B cell (primary cell): ENCODE measurements at regions not wholly inside any gene's neighbourhood (a gene's known extent, or its start where the extent isn't known, plus 50 kb on each side); places are given as distances from the start of the nearest gene placed in this dataset.

Source experiments
- ATAC-seq: fragments of 200-7000 bp; cut with Tn5 transposase; one replicate; pipeline ENCODE4 v1.10.0; 2021; ENCODE audit warnings: low read depth, mild to moderate bottlenecking, moderate number of reproducible peaks, moderate library complexity
- CTCF ChIA-PET: fragments of 350-600 bp; sonication (Branson Sonifier 250); formaldehyde crosslinking; loops from one replicate; lab custom pipeline; 2021; ENCODE audit warnings: antibody characterized with exemption, inconsistent platforms; lab: Charles Lee
- POLR2A ChIA-PET: fragments of 350-600 bp; sonication (Branson Sonifier 250); formaldehyde crosslinking; loops from one replicate; lab custom pipeline; 2021; ENCODE audit warnings: antibody characterized with exemption; lab: Charles Lee
- DNase-seq: peaks from one replicate; pipeline ENCODE4 v3.0.0; 2013
- H2AFZ ChIP-seq: 2 replicates; pipeline ENCODE4 v1.6.1; 2012; ENCODE audit warnings: mild to moderate bottlenecking, low read depth, low read length; ENCODE audit not compliant: insufficient read depth, poor library complexity, severe bottlenecking
- H3K27ac ChIP-seq, 2 donors: 1 replicate in 1 of 2; 2 replicates in 1 of 2; pipeline ENCODE4 v1.5.1; 2012 to 2013; ENCODE audit warnings: low read length in 2 of 2, mild to moderate bottlenecking in 2 of 2, moderate library complexity in 1 of 2
- H3K27me3 ChIP-seq, 4 experiments: fragments of 200-600 bp in 1 of 4; sonication (generic) in 1 of 4; replicated peaks in 1 of 4; 1 replicate in 2 of 4; 2 replicates in 2 of 4; pipeline versions ENCODE4 v1.6.1 to v1.7.0; 2013 to 2016; ENCODE audit warnings: low read length in 3 of 4, mild to moderate bottlenecking in 2 of 4, mixed read lengths in 1 of 4, moderate library complexity in 1 of 4; ENCODE audit not compliant: insufficient read depth in 4 of 4, control insufficient read depth in 3 of 4; ENCODE audit errors: control extremely low read depth in 1 of 4
- H3K36me3 ChIP-seq, 2 experiments: replicated peaks in 1 of 2; 1 replicate in 1 of 2; 2 replicates in 1 of 2; pipeline versions ENCODE4 v1.6.1 to v1.7.1; 2013; ENCODE audit warnings: low read length in 1 of 2; ENCODE audit not compliant: insufficient read depth in 2 of 2, control insufficient read depth in 1 of 2; ENCODE audit errors: control extremely low read depth in 1 of 2, extremely low read depth in 1 of 2
- H3K4me1 ChIP-seq, 2 donors: fragments of 200-600 bp in 1 of 2; sonication (generic) in 1 of 2; 1 replicate in 1 of 2; 2 replicates in 1 of 2; pipeline versions ENCODE4 v1.5.1 to v1.6.1; 2013 to 2017; ENCODE audit warnings: low read length in 2 of 2; ENCODE audit not compliant: control insufficient read depth in 2 of 2, insufficient read depth in 2 of 2
- H3K4me2 ChIP-seq: replicated peaks from 2 replicates; pipeline ENCODE3; 2012; ENCODE audit warnings: mild to moderate bottlenecking, low read depth, low read length; ENCODE audit not compliant: poor library complexity, severe bottlenecking
- H3K4me3 ChIP-seq, 5 experiments: fragments of 200-600 bp in 1 of 5; sonication (generic) in 1 of 5; 1 replicate in 3 of 5; 2 replicates in 2 of 5; pipeline versions ENCODE4 v1.5.1 to v1.7.0; 2011 to 2016; ENCODE audit warnings: low read length in 4 of 5, mild to moderate bottlenecking in 4 of 5, low read depth in 2 of 5, control low read depth in 1 of 5, moderate library complexity in 1 of 5; ENCODE audit not compliant: insufficient read depth in 1 of 5; ENCODE audit errors: control extremely low read depth in 1 of 5, extremely low read depth in 1 of 5
- H3K79me2 ChIP-seq: fragments of 200-600 bp; sonication (generic); one replicate; pipeline ENCODE4 v1.6.0; 2016; ENCODE audit warnings: low read length; ENCODE audit not compliant: control insufficient read depth, insufficient read depth
- H3K9ac ChIP-seq: fragments of 200-600 bp; sonication (generic); 2 replicates; pipeline ENCODE4 v1.6.1; 2017; ENCODE audit warnings: mild to moderate bottlenecking, low read length, moderate library complexity
- H3K9me3 ChIP-seq, 3 donors: one replicate each; pipeline versions ENCODE4 v1.6.1 to v1.7.1; 2013; ENCODE audit warnings: low read length in 2 of 3; ENCODE audit not compliant: control insufficient read depth in 2 of 3, insufficient read depth in 1 of 3; ENCODE audit errors: control extremely low read depth in 1 of 3
- H4K20me1 ChIP-seq: 2 replicates; pipeline ENCODE4 v1.6.0; 2012; ENCODE audit warnings: mild to moderate bottlenecking, low read length; ENCODE audit not compliant: insufficient read depth, control insufficient read depth, poor library complexity, severe bottlenecking
- H3K27ac Mint-ChIP-seq: one replicate; pipeline ENCODE4 v1.8.0; 2021; ENCODE audit warnings: mixed read lengths
- H3K27me3 Mint-ChIP-seq: one replicate; pipeline ENCODE4 v1.8.0; 2021; ENCODE audit warnings: mixed read lengths
- H3K4me1 Mint-ChIP-seq: one replicate; pipeline ENCODE4 v1.8.0; 2021; ENCODE audit warnings: mixed read lengths
- H3K4me3 Mint-ChIP-seq: one replicate; pipeline ENCODE4 v1.8.0; 2021; ENCODE audit warnings: mixed read lengths
- H3K9me3 Mint-ChIP-seq: one replicate; pipeline ENCODE4 v1.8.0; 2022; ENCODE audit warnings: mixed read lengths; ENCODE audit not compliant: insufficient read depth
- CTCF ChIP-seq: fragments of 200-600 bp; IDR thresholded peaks from one replicate; pipeline ENCODE4 v1.8.0; 2022; ENCODE audit warnings: antibody characterized with exemption, mild to moderate bottlenecking
- EZH2 ChIP-seq: IDR thresholded peaks from 2 replicates; pipeline ENCODE4 v1.6.1; 2012; ENCODE audit warnings: borderline replicate concordance, low read depth, mild to moderate bottlenecking, moderate library complexity, low read length; ENCODE audit not compliant: insufficient read depth, poor library complexity, severe bottlenecking
- WGBS: methylation state at CpG from one replicate; pipeline ENCODE4 v1.1.5; 2013; ENCODE audit warnings: missing lambda C conversion rate; ENCODE audit not compliant: insufficient coverage; 5-methylcytosine and 5-hydroxymethylcytosine counted together
- intact Hi-C: fragments of 100-400 bp; cut with micrococcal nuclease; formaldehyde crosslinking; loops from one replicate; pipeline ENCODE4 v1.10.0; 2022

- no peak overlapping the region for H2AFZ ChIP-seq
- no peak overlapping the region for H3K27ac Mint-ChIP-seq
- no peaks in the 10 kb centered on the region for H3K9me3 ChIP-seq
- H3K27me3 Mint-ChIP-seq: no peaks in the 10 kb centered on the region
- H3K4me1 Mint-ChIP-seq: no peaks in the 10 kb centered on the region
- no peak overlapping the region for H3K4me2 ChIP-seq
- no peak overlapping the region for H3K9ac ChIP-seq
- DNase-seq (no peak), ATAC-seq (no peak)
- POLR2A ChIA-PET: no interaction called here
- H4K20me1 ChIP-seq: no peaks in the 10 kb centered on the region
- intact Hi-C loops: no loop called here
- no CpG with 5 or more reads among the region's 4 CpGs for WGBS
- H3K9me3 Mint-ChIP-seq: no peaks in the 10 kb centered on the region
- H3K79me2 ChIP-seq: no peaks in the 10 kb centered on the region
- CTCF ChIA-PET: no interaction called here
- no peak overlapping the region for H3K4me3 Mint-ChIP-seq
- no peak for TF ChIP-seq EZH2
- TF ChIP-seq CTCF: no peak
- H3K27me3 ChIP-seq: no peaks in the 10 kb centered on the region
- no peaks in the 10 kb centered on the region for H3K4me1 ChIP-seq
- no peak overlapping the region for H3K27ac ChIP-seq
- H3K36me3 ChIP-seq: no peaks in the 10 kb centered on the region
- no peak overlapping the region for H3K4me3 ChIP-seq
Observed at GRCh38 chr4:19703391-19703790, 548.3 kb upstream of the SLIT2 start.

GRCh38 chr4:19700992-19701391 is 550.7 kb upstream of the SLIT2 start:
- Histone ChIP-seq H3K4me2 (no peak overlapping the region), H3K9me3 (no peaks in the 10 kb centered on the region), H3K27ac (no peak overlapping the region), H4K20me1 (no peaks in the 10 kb centered on the region), H3K27me3 (no peaks in the 10 kb centered on the region), H3K79me2 (no peaks in the 10 kb centered on the region), H3K36me3 (no peaks in the 10 kb centered on the region), H3K9ac (no peak overlapping the region), H2AFZ (no peak overlapping the region), H3K4me1 (no peaks in the 10 kb centered on the region), H3K4me3 (no peak overlapping the region)
- H3K9me3 Mint-ChIP-seq: peaks cover 3% of the 10 kb centered on the region
- H3K27ac Mint-ChIP-seq: no peak overlapping the region
- intact Hi-C loops: no loop called here
- no peak for ATAC-seq
- POLR2A ChIA-PET: no interaction called here
- no CpG with 5 or more reads among the region's 2 CpGs for WGBS
- H3K4me1 Mint-ChIP-seq: no peaks in the 10 kb centered on the region
- no peak overlapping the region for H3K4me3 Mint-ChIP-seq
- no peaks in the 10 kb centered on the region for H3K27me3 Mint-ChIP-seq
- TF ChIP-seq CTCF: no peak
- no peak for TF ChIP-seq EZH2
- DNase-seq: no peak
- CTCF ChIA-PET: no interaction called here
